HepG2 (cell line): ENCODE measurements at regions not wholly inside any gene's neighbourhood (a gene's known extent, or its start where the extent isn't known, plus 50 kb on each side); places are given as distances from the start of the nearest gene placed in this dataset.
A peak's percentile ranks its signal among the peaks of the same experiment; 100 is the strongest.

Source experiments
- ATAC-seq: fragments of 200-7000 bp; cut with Tn5 transposase; 3 replicates; pipeline ENCODE4 v1.9.1; 2020; ENCODE audit warnings: mild to moderate bottlenecking, moderate library complexity
- BruUV-seq: library from RNA; stranded (reverse); fragments of 400-500 nt; replicated peaks from 2 replicates; lab custom pipeline; 2021; lab: Mats Ljungman, UMichigan
- CTCF ChIA-PET: fragments of 300-600 bp; formaldehyde crosslinking; extraction: SDS; loops from one replicate; lab custom pipeline; 2021; ENCODE audit warnings: low total read pairs, inconsistent platforms, low intra/inter-chr PET ratio; lab: Yijun Ruan, JAX
- POLR2A ChIA-PET: fragments of 350-600 bp; sonication (Branson Sonifier 250); formaldehyde crosslinking; loops from one replicate; lab custom pipeline; 2020; ENCODE audit warnings: antibody characterized with exemption, inconsistent platforms; lab: Yijun Ruan, JAX
- DNase-seq: peaks from one replicate; pipeline ENCODE4 v3.0.0-alpha.2; 2015; ENCODE audit warnings: low spot score
- FAIRE-seq: peaks from 3 replicates; lab custom pipeline; 2011; peaks lifted over from hg19 to GRCh38; lab: Jason Lieb, UNC
- H2AFZ ChIP-seq: one replicate; pipeline ENCODE4 v1.6.1; 2011; ENCODE audit warnings: low read length, inconsistent platforms
- H3K27ac ChIP-seq: fragments of 300-600 bp; 3 replicates; pipeline ENCODE4 v1.8.0; 2011; ENCODE audit warnings: mixed run types, mild to moderate bottlenecking, mixed read lengths, low read length, inconsistent platforms; ENCODE audit not compliant: insufficient read depth; ENCODE audit errors: extremely low read length
- H3K27me3 ChIP-seq, 2 experiments: fragments of 200-600 bp in 1 of 2; 2 replicates in 1 of 2; 3 replicates in 1 of 2; pipeline versions ENCODE4 v1.6.0 to v1.8.0; 2011; ENCODE audit warnings: low read length in 2 of 2, mild to moderate bottlenecking in 2 of 2, moderate library complexity in 2 of 2, inconsistent platforms in 1 of 2; ENCODE audit not compliant: insufficient read depth in 2 of 2, control insufficient read depth in 1 of 2
- H3K36me3 ChIP-seq, 2 experiments: fragments of 200-600 bp in 1 of 2; replicated peaks in 1 of 2; 2 replicates in 1 of 2; 3 replicates in 1 of 2; pipeline versions ENCODE4 v1.5.1 to v1.8.0; 2011; ENCODE audit warnings: low read length in 2 of 2, inconsistent platforms in 1 of 2; ENCODE audit not compliant: insufficient read depth in 2 of 2, control insufficient read depth in 1 of 2
- H3K4me1 ChIP-seq: 2 replicates; pipeline ENCODE4 v1.5.1; 2012; ENCODE audit warnings: low read length, inconsistent platforms; ENCODE audit not compliant: insufficient read depth
- H3K4me2 ChIP-seq: 2 replicates; pipeline ENCODE4 v1.6.0; 2011; ENCODE audit warnings: low read depth, low read length, inconsistent platforms
- H3K4me3 ChIP-seq, 3 experiments: fragments of 200-600 bp in 1 of 3; sonication (generic), shearing (Covaris generic) in 1 of 3; replicated peaks in 1 of 3; 2 replicates each; pipeline ENCODE4 v1.5.1; 2011 to 2016; ENCODE audit warnings: low read length in 3 of 3, inconsistent platforms in 2 of 3, low read depth in 2 of 3, mild to moderate bottlenecking in 2 of 3, control low read depth in 1 of 3, mixed read lengths in 1 of 3; ENCODE audit not compliant: insufficient read depth in 1 of 3
- H3K79me2 ChIP-seq: one replicate; pipeline ENCODE4 v1.6.1; 2011; ENCODE audit warnings: low read length, inconsistent platforms; ENCODE audit not compliant: insufficient read depth
- H3K9ac ChIP-seq: 2 replicates; pipeline ENCODE4 v1.6.0; 2011; ENCODE audit warnings: mild to moderate bottlenecking, low read depth, low read length, inconsistent platforms; ENCODE audit not compliant: insufficient read depth
- H3K9me3 ChIP-seq: 2 replicates; pipeline ENCODE4 v1.5.1; 2012; ENCODE audit warnings: mild to moderate bottlenecking, low read length
- H4K20me1 ChIP-seq: 2 replicates; pipeline ENCODE4 v1.6.0; 2011; ENCODE audit warnings: inconsistent platforms, mild to moderate bottlenecking, low read length, moderate library complexity; ENCODE audit not compliant: insufficient read depth
- BCL6 ChIP-seq: IDR thresholded peaks from 2 replicates; pipeline ENCODE4 v1.6.1; 2016; ENCODE audit warnings: missing genetic modification reagents, missing compliant biosample characterization
- CREB1 ChIP-seq, 2 experiments: fragments of 450-650 bp in 1 of 2; IDR thresholded peaks; 2 replicates each; pipeline ENCODE4 v1.6.1; 2016 to 2017; ENCODE audit warnings: control low read depth in 1 of 2, mild to moderate bottlenecking in 1 of 2, missing compliant biosample characterization in 1 of 2, missing genetic modification characterization in 1 of 2
- DBP ChIP-seq: sonication (generic); formaldehyde crosslinking; IDR thresholded peaks from 2 replicates; pipeline ENCODE4 v1.4.0; 2020; ENCODE audit warnings: missing genetic modification reagents; ENCODE audit errors: not compliant biosample characterization
- HOXA7 ChIP-seq: sonication (generic); formaldehyde crosslinking; IDR thresholded peaks from 2 replicates; pipeline ENCODE4 v1.8.1; 2022; ENCODE audit warnings: mild to moderate bottlenecking, missing genetic modification reagents, moderate library complexity
- KAT7 ChIP-seq: IDR thresholded peaks from 2 replicates; pipeline ENCODE4 v1.6.1; 2018; ENCODE audit warnings: borderline replicate concordance, missing compliant biosample characterization
- LBX2 ChIP-seq: sonication (generic); formaldehyde crosslinking; IDR thresholded peaks from 2 replicates; pipeline ENCODE4 v1.5.0; 2020; ENCODE audit warnings: missing genetic modification reagents, mild to moderate bottlenecking, borderline replicate concordance
- MAFF ChIP-seq: IDR thresholded peaks from 2 replicates; pipeline ENCODE4 v1.6.1; 2011; ENCODE audit warnings: low read depth, low read length, improper control_type of control experiment
- MAFK ChIP-seq, 2 experiments: IDR thresholded peaks in 1 of 2; conservative IDR thresholded peaks in 1 of 2; 2 replicates each; pipeline ENCODE4 v1.6.1; 2011; ENCODE audit warnings: improper control_type of control experiment in 2 of 2, low read length in 2 of 2
- NFIB ChIP-seq: sonication (generic); formaldehyde crosslinking; IDR thresholded peaks from 2 replicates; pipeline ENCODE4 v1.9.0; 2021; ENCODE audit warnings: missing genetic modification reagents, mild to moderate bottlenecking, borderline replicate concordance
- NR2F6 ChIP-seq, 2 experiments: IDR thresholded peaks; 2 replicates each; pipeline ENCODE4 v1.6.1; 2016; ENCODE audit warnings: antibody characterized with exemption in 1 of 2, mild to moderate bottlenecking in 1 of 2
- PHF5A ChIP-seq: IDR thresholded peaks from one replicate; pipeline ENCODE4 v1.6.1; 2018; ENCODE audit warnings: low read depth, missing genetic modification reagents; ENCODE audit not compliant: unreplicated experiment
- ZNF513 ChIP-seq: sonication (generic); formaldehyde crosslinking; conservative IDR thresholded peaks from 2 replicates; pipeline ENCODE4 v1.5.0; 2020; ENCODE audit warnings: missing genetic modification reagents
- ZNF547 ChIP-seq: sonication (generic); formaldehyde crosslinking; IDR thresholded peaks from 2 replicates; pipeline ENCODE4 v1.5.1; 2020; ENCODE audit warnings: mild to moderate bottlenecking, missing genetic modification reagents
- ZNF577 ChIP-seq: sonication (generic); formaldehyde crosslinking; IDR thresholded peaks from 2 replicates; pipeline ENCODE4 v1.4.0; 2020; ENCODE audit warnings: mild to moderate bottlenecking, low read depth, missing genetic modification reagents, borderline replicate concordance
- ZNF607 ChIP-seq: sonication (generic); formaldehyde crosslinking; IDR thresholded peaks from 2 replicates; pipeline ENCODE4 v1.5.1; 2020; ENCODE audit warnings: missing genetic modification reagents, mild to moderate bottlenecking, borderline replicate concordance
- ZNF615 ChIP-seq: sonication (generic); formaldehyde crosslinking; IDR thresholded peaks from 2 replicates; pipeline ENCODE4 v1.5.0; 2020; ENCODE audit warnings: mild to moderate bottlenecking, missing genetic modification reagents, borderline replicate concordance
- ZNF660 ChIP-seq: sonication (generic); formaldehyde crosslinking; IDR thresholded peaks from 2 replicates; pipeline ENCODE4 v1.5.1; 2020; ENCODE audit warnings: mild to moderate bottlenecking, low read depth, missing genetic modification reagents, borderline replicate concordance
- WGBS: methylation state at CpG from one replicate; pipeline ENCODE4 v1.1.6; 2017; ENCODE audit warnings: low lambda C conversion rate; 5-methylcytosine and 5-hydroxymethylcytosine counted together
- in situ Hi-C: cut with HindIII; loops from 2 replicates; pipeline ENCODE4 v1.10.0; 2017; ENCODE audit warnings: low pct_unique_long_range_greater_than_20kb; ENCODE audit not compliant: extremely low pct_ligation_motif_present
- intact Hi-C: fragments of 100-400 bp; cut with micrococcal nuclease; formaldehyde crosslinking; loops from one replicate; pipeline ENCODE4 v1.10.0; 2022; ENCODE audit not compliant: unreplicated experiment

- H3K4me2 ChIP-seq, result no peak overlapping the region
- H3K9ac ChIP-seq, result no peak overlapping the region
- no peaks in the 10 kb centered on the region for H3K27me3 ChIP-seq
- no peak overlapping the region for H2AFZ ChIP-seq
- ATAC-seq (no peak), DNase-seq (no peak), FAIRE-seq (no peak)
- no TSS peak for BruUV-seq
- 20% methylated on average over 2 of the region's 2 CpGs for WGBS
- H3K27ac ChIP-seq, result no peak overlapping the region
- no peak overlapping the region for H3K4me3 ChIP-seq
- no peaks in the 10 kb centered on the region for H3K9me3 ChIP-seq
- ChIA-PET CTCF (no interaction called here), POLR2A (no interaction called here)
- H4K20me1 ChIP-seq, result no peaks in the 10 kb centered on the region
- peaks cover 8% of the 10 kb centered on the region; the same call in 1 of the 2 replicates for H3K4me1 ChIP-seq
- in situ Hi-C loops, result no loop called here
- TF ChIP-seq PHF5A (CRISPR knock-in tag) (no peak), ZNF577 (CRISPR knock-in tag) (no peak), BCL6 (CRISPR knock-in tag) (no peak), NFIB (CRISPR knock-in tag) (no peak), ZNF660 (CRISPR knock-in tag) (no peak), DBP (CRISPR knock-in tag) (no peak), HOXA7 (CRISPR knock-in tag) (no peak), ZNF607 (CRISPR knock-in tag) (no peak), CREB1 (IDR thresholded peaks at IDR 0.05) (no peak), CREB1 (CRISPR knock-in tag; IDR thresholded peaks at IDR 0.05) (no peak), ZNF513 (no peak), NR2F6 (IDR thresholded peaks at IDR 0.05) (no peak), NR2F6 (CRISPR knock-in tag; IDR thresholded peaks at IDR 0.05) (no peak), KAT7 (CRISPR knock-in tag) (no peak), LBX2 (CRISPR knock-in tag) (no peak), MAFK (conservative IDR thresholded peaks at IDR 0.05 in 1 of 2, IDR thresholded peaks at IDR 0.05 in 1 of 2; ENCODE audit: low read length in 2 of 2) (peak; percentile 96 to 97), ZNF615 (no peak), MAFF (peak; percentile 96), ZNF547 (CRISPR knock-in tag) (no peak)
- intact Hi-C loops, result no loop called here
- H3K36me3 ChIP-seq, result no peaks in the 10 kb centered on the region
- no peaks in the 10 kb centered on the region for H3K79me2 ChIP-seq
Measured at GRCh38 chr18:22726469-22726868, 206.7 kb upstream of the RBBP8 start.
